A549 (cell line): ENCODE measurements at regions not wholly inside any gene's neighbourhood (a gene's known extent, or its start where the extent isn't known, plus 50 kb on each side); places are given as distances from the start of the nearest gene placed in this dataset.

ENCODE experiments used
- ATAC-seq, 2 experiments: fragments of 200-7000 bp in 1 of 2; fragments of >200 bp in 1 of 2; cut with Nextera tagmentation in 1 of 2; cut with Tn5 transposase in 1 of 2; 3 replicates each; pipeline versions ENCODE4 v1.8.0 to v1.9.1; 2018 to 2020; ENCODE audit warnings: mild to moderate bottlenecking in 1 of 2, moderate library complexity in 1 of 2
- CTCF ChIA-PET: fragments of 300-600 bp; sonication (Branson Sonifier 250); formaldehyde crosslinking; extraction: SDS; loops from one replicate; lab custom pipeline; 2021; ENCODE audit warnings: antibody characterized with exemption, inconsistent platforms; lab: Yijun Ruan, JAX
- POLR2A ChIA-PET: fragments of 350-600 bp; formaldehyde crosslinking; extraction: SDS; loops from one replicate; lab custom pipeline; 2021; ENCODE audit warnings: antibody characterized with exemption, inconsistent platforms; lab: Yijun Ruan, JAX
- DNase-seq, 2 experiments: peaks; one replicate each; pipeline versions ENCODE4 v3.0.0 to v3.0.0-alpha.2; 2011 to 2016; ENCODE audit warnings: low read depth in 1 of 2, low spot score in 1 of 2
- FAIRE-seq: peaks from 2 replicates; lab custom pipeline; 2011; peaks lifted over from hg19 to GRCh38; lab: Jason Lieb, UNC
- H3K27ac ChIP-seq, 2 experiments: fragments of >200 bp; sonication (Bioruptor Twin); formaldehyde crosslinking; 3 replicates each; pipeline ENCODE4 v1.5.1; 2016 to 2017
- H3K4me1 ChIP-seq: fragments of >200 bp; sonication (Bioruptor Twin); formaldehyde crosslinking; 3 replicates; pipeline ENCODE4 v1.6.1; 2016
- H3K4me2 ChIP-seq: fragments of >200 bp; sonication (Bioruptor Twin); formaldehyde crosslinking; 3 replicates; pipeline ENCODE4 v1.6.1; 2016
- H3K4me3 ChIP-seq: fragments of >200 bp; sonication (Bioruptor Twin); formaldehyde crosslinking; 3 replicates; pipeline ENCODE4 v1.5.1; 2016
- H3K9me3 ChIP-seq: fragments of >200 bp; sonication (Bioruptor Twin); formaldehyde crosslinking; 3 replicates; pipeline ENCODE4 v1.6.1; 2016
- BCL3 ChIP-seq: fragments of >200 bp; sonication (Bioruptor Twin); formaldehyde crosslinking; IDR thresholded peaks from 3 replicates; pipeline ENCODE4 v1.6.1; 2016
- CBX8 ChIP-seq: fragments of 200-600 bp; sonication (generic); IDR thresholded peaks from 2 replicates; pipeline ENCODE4 v1.6.1; 2016
- CEBPB ChIP-seq, 2 experiments: fragments of >200 bp in 1 of 2; sonication (Bioruptor Twin) in 1 of 2; formaldehyde crosslinking in 1 of 2; IDR thresholded peaks; 2 replicates each; pipeline ENCODE4 v1.6.1; 2012 to 2016
- CTCF ChIP-seq: fragments of >200 bp; sonication (Bioruptor Twin); formaldehyde crosslinking; IDR thresholded peaks from 3 replicates; pipeline ENCODE4 v1.5.1; 2016
- E2F6 ChIP-seq: IDR thresholded peaks from 2 replicates; pipeline ENCODE4 v1.6.1; 2012; ENCODE audit warnings: low read depth, borderline replicate concordance
- EHF ChIP-seq: fragments of 250-450 bp; sonication (Bioruptor Pico); IDR thresholded peaks from 2 replicates; pipeline ENCODE4 v1.5.0; 2020; ENCODE audit warnings: mild to moderate bottlenecking
- EHMT2 ChIP-seq: fragments of 200-600 bp; sonication (generic); IDR thresholded peaks from 2 replicates; pipeline ENCODE4 v1.6.1; 2016; ENCODE audit warnings: antibody characterized with exemption, low read depth, mild to moderate bottlenecking, moderate library complexity
- EP300 ChIP-seq, 2 experiments: fragments of >200 bp; sonication (Bioruptor Twin); formaldehyde crosslinking; IDR thresholded peaks; 2 replicates in 1 of 2; 3 replicates in 1 of 2; pipeline ENCODE4 v1.6.1; 2016 to 2017
- ESRRA ChIP-seq: fragments of 150-350 bp; IDR thresholded peaks from 2 replicates; pipeline ENCODE4 v1.6.1; 2014; ENCODE audit warnings: mild to moderate bottlenecking, low read length, borderline replicate concordance
- FOSL2 ChIP-seq, 2 experiments: fragments of 450-650 bp in 1 of 2; fragments of >200 bp in 1 of 2; sonication (Bioruptor Twin) in 1 of 2; formaldehyde crosslinking; IDR thresholded peaks; 2 replicates each; pipeline versions ENCODE4 v1.5.0 to v1.6.1; 2016 to 2020; ENCODE audit warnings: mild to moderate bottlenecking in 1 of 2, moderate library complexity in 1 of 2
- FOXS1 ChIP-seq: fragments of 250-450 bp; sonication (Bioruptor Pico); IDR thresholded peaks from 2 replicates; pipeline ENCODE4 v1.5.0; 2020; ENCODE audit warnings: mild to moderate bottlenecking, moderate library complexity
- GATA3 ChIP-seq: IDR thresholded peaks from 2 replicates; pipeline ENCODE4 v1.6.1; 2012; ENCODE audit warnings: borderline replicate concordance
- HES2 ChIP-seq: fragments of >200 bp; sonication (Bioruptor Twin); formaldehyde crosslinking; IDR thresholded peaks from 2 replicates; pipeline ENCODE4 v1.6.1; 2016
- JUN ChIP-seq, 2 experiments: fragments of >200 bp; sonication (Bioruptor Twin); formaldehyde crosslinking; IDR thresholded peaks; 2 replicates in 1 of 2; 3 replicates in 1 of 2; pipeline ENCODE4 v1.6.1; 2016 to 2017
- MAX ChIP-seq: IDR thresholded peaks from 2 replicates; pipeline ENCODE4 v1.6.1; 2012
- NFE2L2 ChIP-seq: fragments of 150-350 bp; conservative IDR thresholded peaks from 2 replicates; pipeline ENCODE4 v1.6.1; 2014; ENCODE audit warnings: low read length
- PBX3 ChIP-seq: IDR thresholded peaks from 2 replicates; pipeline ENCODE4 v1.6.1; 2012
- POLR2A ChIP-seq: IDR thresholded peaks from 2 replicates; pipeline ENCODE4 v1.6.1; 2012; ENCODE audit warnings: mild to moderate bottlenecking, low read length
- POLR2AphosphoS2 ChIP-seq: conservative IDR thresholded peaks from 2 replicates; pipeline ENCODE4 v1.6.1; 2012; ENCODE audit warnings: low read length, improper control_type of control experiment, inconsistent platforms
- RAD21 ChIP-seq, 2 experiments: fragments of >200 bp in 1 of 2; sonication (Bioruptor Twin) in 1 of 2; formaldehyde crosslinking in 1 of 2; IDR thresholded peaks in 1 of 2; conservative IDR thresholded peaks in 1 of 2; 2 replicates in 1 of 2; 3 replicates in 1 of 2; pipeline ENCODE4 v1.6.1; 2012 to 2018; ENCODE audit warnings: inconsistent platforms in 1 of 2
- RARB ChIP-seq: fragments of 250-450 bp; sonication (Bioruptor Pico); IDR thresholded peaks from 2 replicates; pipeline ENCODE4 v1.8.0; 2021; ENCODE audit warnings: mild to moderate bottlenecking, moderate library complexity
- RNF2 ChIP-seq: fragments of 200-600 bp; sonication (generic); IDR thresholded peaks from 2 replicates; pipeline ENCODE4 v1.6.1; 2016; ENCODE audit warnings: low read depth, mild to moderate bottlenecking, antibody characterized with exemption, moderate library complexity, borderline replicate concordance
- USF2 ChIP-seq: fragments of 450-650 bp; IDR thresholded peaks from 2 replicates; pipeline ENCODE4 v1.6.1; 2014; ENCODE audit warnings: antibody characterized with exemption
- ZFP36 ChIP-seq: fragments of 450-650 bp; IDR thresholded peaks from 2 replicates; pipeline ENCODE4 v1.6.1; 2014; ENCODE audit warnings: borderline replicate concordance; ENCODE audit not compliant: partially characterized antibody
- WGBS: methylation state at CpG from one replicate; pipeline ENCODE4 v1.1.6; 2017; ENCODE audit errors: missing lambda C conversion rate; 5-methylcytosine and 5-hydroxymethylcytosine counted together

- TF ChIP-seq CTCF = no peak
- no peak for TF ChIP-seq USF2
- no peak for TF ChIP-seq FOXS1 (CRISPR knock-in tag)
- no peak for TF ChIP-seq EHF
- no peak for TF ChIP-seq RNF2
- no peak for TF ChIP-seq RARB (CRISPR knock-in tag)
These were observed 159.4 kb downstream of the QRSL1 start (continued) for GRCh38 chr6:106788761-106789160.

GRCh38 chr6:106787327-106788196, 158.2 kb downstream of the QRSL1 start:
- Histone ChIP-seq H3K27ac (peak overlapping the region; percentile 71 to 88), H3K4me2 (peak overlapping the region; percentile 59), H3K9me3 (no peaks in the 10 kb centered on the region), H3K4me3 (peak overlapping the region; percentile 24; the same call in 2 of the 3 replicates), H3K4me1 (peaks cover 85% of the 10 kb centered on the region)
- TF ChIP-seq E2F6 (peak; percentile 60; the same call in 1 of the 2 replicates), CBX8 (no peak), MAX (peak; percentile 81), CEBPB (IDR thresholded peaks at IDR 0.05) (peak; percentile 63 to 86; a peak in 3 of 4 replicates), JUN (IDR thresholded peaks at IDR 0.05) (0 out of 5 replicates have a peak, but pooled peaks of 1 of the 2 experiments have one; percentile 37), FOSL2 (IDR thresholded peaks at IDR 0.05) (no peak), FOSL2 (CRISPR knock-in tag; IDR thresholded peaks at IDR 0.05) (peak; percentile 49), GATA3 (peak; percentile 63; the same call in 1 of the 2 replicates), RAD21 (conservative IDR thresholded peaks at IDR 0.05 in 1 of 2, IDR thresholded peaks at IDR 0.05 in 1 of 2) (0 out of 5 replicates have a peak, but pooled peaks of 1 of the 2 experiments have one; percentile 1), EP300 (IDR thresholded peaks at IDR 0.05) (peak in 1 of 2 experiments; percentile 36; a peak in 1 of 5 replicates), HES2 (no peak)
- DNase-seq = peak; percentile 22 to 59
- ChIA-PET POLR2A (no interaction called here), CTCF (no interaction called here)
- WGBS = 54% methylated on average over 11 of the region's 11 CpGs
- peak; percentile 38 to 63; a peak in 4 of 6 replicates for ATAC-seq
- FAIRE-seq = no peak

- peak overlapping the region; percentile 71 to 88 for H3K27ac ChIP-seq
- WGBS = 61% methylated on average over 4 of the region's 4 CpGs
- peaks cover 68% of the 10 kb centered on the region for H3K4me1 ChIP-seq
- no peak for FAIRE-seq
- DNase-seq = no peak
- peak overlapping the region; percentile 59 for H3K4me2 ChIP-seq
- CTCF ChIA-PET = interaction anchor here (1.0 kb wide), 1 partner anchor 194 kb away, joined by 3 read pairs; no protein-coding TSS in a partner anchor
- H3K4me3 ChIP-seq = peak overlapping the region; percentile 24; the same call in 1 of the 3 replicates
- ATAC-seq = no peak
- 0 out of 3 replicates have a peak, but pooled peaks cover 3% of the 10 kb centered on the region for H3K9me3 ChIP-seq
- POLR2A ChIA-PET = no interaction called here
- TF ChIP-seq POLR2AphosphoS2 (no peak), ZFP36 (no peak), NFE2L2 (no peak), CTCF (no peak), E2F6 (no peak), EHMT2 (no peak), PBX3 (no peak), POLR2A (no peak), BCL3 (no peak), ESRRA (no peak), EHF (no peak)
These were observed 155.9 kb downstream of the QRSL1 start for GRCh38 chr6:106785298-106785697.
